ENCODE measurements at regions not wholly inside any gene's neighbourhood (a gene's known extent, or its start where the extent isn't known, plus 50 kb on each side); places are given as distances from the start of the nearest gene placed in this dataset.

DNA sequence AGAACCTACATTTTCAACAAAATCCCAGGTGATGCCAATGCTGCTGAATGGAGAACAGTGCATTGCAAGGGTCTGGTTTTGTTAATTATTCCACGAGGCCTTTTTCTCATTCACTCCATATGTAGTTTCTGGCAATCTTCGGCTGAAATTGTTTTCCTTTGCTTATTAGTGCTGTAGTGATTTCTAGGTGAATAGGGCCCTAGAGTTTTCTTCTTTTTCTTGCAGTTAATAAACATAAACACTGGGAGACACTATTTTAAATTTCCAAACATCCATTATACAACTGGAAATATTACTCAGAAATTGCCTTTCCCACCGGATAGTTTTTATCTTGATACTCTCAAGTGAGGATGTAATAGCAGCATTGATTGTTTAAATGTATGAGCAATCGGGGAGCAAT, 435.6 kb downstream of the XPNPEP1 start:
- Mint-ChIP-seq H3K27ac (no peak overlapping the region), H3K9me3 (peaks cover 3% of the 10 kb centered on the region), H3K36me3 (ENCODE audit: low read depth) (no peaks in the 10 kb centered on the region), H3K4me3 (no peak overlapping the region), H3K4me1 (no peaks in the 10 kb centered on the region), H3K27me3 (no peaks in the 10 kb centered on the region)
- ChIA-PET POLR2A (no interaction called here), CTCF (no interaction called here)
- DNase-seq: no peak

DNA sequence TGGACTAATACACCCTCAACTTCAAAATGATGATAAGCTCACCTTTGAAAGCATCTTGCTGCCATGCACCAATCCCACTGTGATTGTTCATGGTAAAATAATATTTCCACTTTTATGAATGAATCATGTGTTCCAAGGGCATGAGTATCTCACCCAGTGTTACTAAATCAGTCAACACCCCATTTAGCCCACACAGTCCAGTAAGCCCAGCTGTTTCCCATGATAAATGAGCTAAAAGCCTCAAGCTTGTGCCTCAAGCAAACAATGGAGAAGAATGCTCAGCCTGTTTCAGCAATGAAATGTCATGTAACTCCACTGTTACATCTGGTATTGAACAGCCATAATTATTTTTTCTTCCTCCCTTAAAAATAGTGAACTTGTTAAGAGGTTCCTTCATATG, 442.5 kb downstream of the XPNPEP1 start:
- H3K27ac Mint-ChIP-seq: no peak overlapping the region
- no peaks in the 10 kb centered on the region for H3K9me3 Mint-ChIP-seq
- no peaks in the 10 kb centered on the region for H3K36me3 Mint-ChIP-seq (ENCODE audit: low read depth)
- no peaks in the 10 kb centered on the region for H3K27me3 Mint-ChIP-seq
- H3K4me1 Mint-ChIP-seq: no peaks in the 10 kb centered on the region
- CTCF ChIA-PET: no interaction called here
- no peak for DNase-seq
- H3K4me3 Mint-ChIP-seq: no peak overlapping the region
- POLR2A ChIA-PET: no interaction called here

DNA sequence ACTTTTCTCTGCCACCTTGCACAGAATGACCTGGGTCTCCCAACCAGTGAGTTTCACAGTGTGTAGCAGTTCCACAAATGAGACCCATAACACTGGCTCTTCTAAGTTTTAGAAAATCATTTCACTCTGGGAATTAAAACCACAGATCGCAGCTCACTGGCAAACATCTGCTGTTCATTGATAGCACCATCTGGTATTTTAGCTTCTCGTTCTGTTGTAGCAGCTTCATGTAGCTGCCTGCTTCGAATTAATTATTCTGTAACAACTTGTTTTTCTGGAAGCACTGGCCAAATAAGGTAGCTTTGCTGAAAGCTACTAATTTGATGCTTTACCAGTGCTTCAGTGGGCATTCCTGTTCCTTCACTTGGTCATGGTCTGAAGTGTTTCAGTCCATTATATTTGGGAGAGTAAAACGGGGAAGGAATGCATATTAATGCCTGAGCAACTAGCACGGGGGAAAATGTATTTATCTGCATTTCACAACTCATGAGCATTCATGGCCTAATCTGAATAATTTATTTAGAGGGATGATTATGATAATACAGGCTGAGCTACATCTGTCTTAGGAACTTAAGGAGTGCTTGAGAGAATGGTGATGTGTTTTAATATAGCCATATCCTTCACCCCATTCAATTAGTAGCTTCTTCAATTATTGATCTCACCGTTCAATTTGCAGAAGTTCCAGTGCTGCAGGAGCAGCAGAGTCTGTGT, 447.4 kb downstream of the XPNPEP1 start:
- ChIA-PET CTCF (no interaction called here), POLR2A (no interaction called here)
- no peak overlapping the region for H3K4me3 Mint-ChIP-seq
- no peaks in the 10 kb centered on the region for H3K4me1 Mint-ChIP-seq
- no peak for DNase-seq
- H3K27ac Mint-ChIP-seq: no peak overlapping the region
- H3K27me3 Mint-ChIP-seq: no peaks in the 10 kb centered on the region
- H3K9me3 Mint-ChIP-seq: no peaks in the 10 kb centered on the region
- H3K36me3 Mint-ChIP-seq (ENCODE audit: low read depth): no peaks in the 10 kb centered on the region

DNA sequence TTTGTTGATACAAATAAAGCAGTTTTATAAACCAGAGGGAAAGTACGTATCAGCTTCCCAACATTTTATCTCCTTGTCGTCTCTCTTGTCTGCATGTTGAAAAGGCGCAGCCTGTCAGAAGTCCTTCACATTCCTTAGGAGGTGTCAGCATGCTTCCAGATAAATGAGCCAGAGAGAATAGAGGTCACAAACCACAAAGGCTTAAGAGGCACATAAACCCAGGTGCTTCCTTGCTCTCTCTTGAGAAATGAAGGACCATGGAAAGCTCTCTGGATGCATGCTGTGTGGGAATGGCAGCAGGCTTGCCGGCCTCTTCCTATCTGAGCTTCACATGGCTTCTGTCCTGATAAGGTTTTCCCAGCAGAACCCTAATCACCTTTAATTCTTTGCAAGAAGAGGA, 448.5 kb downstream of the XPNPEP1 start:
- ChIA-PET CTCF (no interaction called here), POLR2A (no interaction called here)
- Mint-ChIP-seq H3K4me3 (no peak overlapping the region), H3K27me3 (no peaks in the 10 kb centered on the region), H3K36me3 (ENCODE audit: low read depth) (no peaks in the 10 kb centered on the region), H3K27ac (no peak overlapping the region), H3K9me3 (no peaks in the 10 kb centered on the region), H3K4me1 (no peaks in the 10 kb centered on the region)
- no peak for DNase-seq

DNA sequence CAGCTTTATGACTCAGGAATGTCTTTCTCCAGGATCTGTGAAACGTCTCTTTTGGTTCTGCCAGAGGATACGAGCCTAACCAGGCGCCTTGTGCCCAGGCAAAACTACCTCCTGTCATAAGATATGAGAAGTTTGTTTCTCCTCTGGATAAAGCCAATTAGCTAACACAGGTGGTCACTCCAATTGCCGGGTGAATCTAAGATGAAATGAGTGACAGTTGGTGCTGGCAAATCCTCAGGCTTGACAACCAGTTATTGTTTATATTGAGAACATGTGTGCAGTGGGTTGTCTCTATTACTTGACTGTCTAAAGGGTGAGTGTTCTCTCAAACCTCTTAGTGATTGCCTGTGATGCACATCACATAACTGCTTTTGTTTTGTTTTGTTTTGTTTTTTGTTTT, 449.1 kb downstream of the XPNPEP1 start:
- Mint-ChIP-seq H3K36me3 (ENCODE audit: low read depth) (no peaks in the 10 kb centered on the region), H3K9me3 (no peaks in the 10 kb centered on the region), H3K27ac (no peak overlapping the region), H3K4me1 (no peaks in the 10 kb centered on the region), H3K27me3 (no peaks in the 10 kb centered on the region), H3K4me3 (no peak overlapping the region)
- POLR2A ChIA-PET: no interaction called here
- DNase-seq: no peak
- CTCF ChIA-PET: interaction anchor here (0.6 kb wide), 1 partner anchor 205 kb away, joined by 3 read pairs; no protein-coding TSS in a partner anchor

DNA sequence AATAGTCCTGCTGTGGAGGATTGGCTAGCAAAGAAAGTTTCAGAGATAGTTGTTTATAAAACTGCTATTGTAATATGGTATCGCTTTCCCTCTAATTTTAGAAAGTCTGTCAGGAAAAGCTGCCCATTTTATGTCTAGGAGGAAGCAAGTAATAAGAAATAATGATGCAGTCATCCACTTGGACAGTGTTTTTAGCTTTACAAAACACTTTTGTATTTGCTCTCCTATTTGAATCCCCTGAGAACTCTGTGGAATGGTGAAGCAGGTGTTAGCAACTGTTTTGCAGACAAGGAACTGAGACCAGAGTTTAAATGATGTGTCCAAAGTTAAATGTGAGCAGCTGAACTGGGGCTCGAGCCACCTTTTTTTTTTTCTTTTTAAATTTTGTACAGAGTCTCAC, 455.8 kb downstream of the XPNPEP1 start:
- no peak for DNase-seq
- ChIA-PET POLR2A (no interaction called here), CTCF (no interaction called here)
- H3K4me1 Mint-ChIP-seq: no peaks in the 10 kb centered on the region
- H3K27ac Mint-ChIP-seq: no peak overlapping the region
- H3K36me3 Mint-ChIP-seq (ENCODE audit: low read depth): no peaks in the 10 kb centered on the region
- no peaks in the 10 kb centered on the region for H3K27me3 Mint-ChIP-seq
- no peaks in the 10 kb centered on the region for H3K9me3 Mint-ChIP-seq
- H3K4me3 Mint-ChIP-seq: no peak overlapping the region

DNA sequence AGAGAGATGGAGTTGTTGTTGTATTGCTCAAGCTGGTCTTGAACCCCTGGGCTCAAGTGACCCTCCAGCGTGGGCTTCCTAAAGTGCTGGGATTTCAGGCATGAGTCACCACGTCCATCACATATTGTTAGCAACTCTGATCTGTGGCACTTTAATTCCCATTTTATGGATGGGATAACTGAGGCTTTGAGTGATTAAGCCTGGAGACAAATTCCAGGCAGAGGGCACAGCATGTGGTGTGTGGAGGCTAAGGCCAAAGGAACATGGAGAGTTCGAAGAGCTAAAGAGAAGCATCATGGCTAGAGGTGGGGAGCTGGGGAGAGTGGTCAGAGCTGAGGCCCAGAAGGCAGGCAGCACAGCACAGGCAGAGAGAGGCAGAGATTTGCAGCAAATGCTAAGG, 458.4 kb downstream of the XPNPEP1 start:
- peaks cover 2% of the 10 kb centered on the region for H3K27me3 Mint-ChIP-seq
- H3K9me3 Mint-ChIP-seq: peaks cover 2% of the 10 kb centered on the region
- POLR2A ChIA-PET: no interaction called here
- H3K36me3 Mint-ChIP-seq (ENCODE audit: low read depth): no peaks in the 10 kb centered on the region
- no peak overlapping the region for H3K27ac Mint-ChIP-seq
- H3K4me3 Mint-ChIP-seq: no peak overlapping the region
- no peak for DNase-seq
- CTCF ChIA-PET: no interaction called here
- no peaks in the 10 kb centered on the region for H3K4me1 Mint-ChIP-seq

DNA sequence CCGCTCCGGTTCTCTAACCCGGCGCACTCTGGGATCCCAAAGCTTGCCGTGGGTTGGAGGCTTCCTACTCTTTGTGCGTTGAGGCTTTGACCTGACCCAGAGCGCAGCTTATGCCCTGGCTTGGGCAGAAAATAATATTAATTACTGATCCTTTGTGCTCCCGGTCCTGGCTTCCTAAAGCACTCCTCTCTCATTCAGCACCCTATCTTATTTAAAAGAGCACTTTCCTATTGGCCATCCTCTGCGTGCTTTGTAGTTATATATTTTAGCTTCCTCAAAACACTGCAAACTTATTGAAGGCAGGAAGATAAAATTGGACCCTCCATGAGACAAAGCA, 466.0 kb downstream of the XPNPEP1 start:
- POLR2A ChIA-PET: no interaction called here
- Mint-ChIP-seq H3K27ac (no peak overlapping the region), H3K36me3 (ENCODE audit: low read depth) (no peaks in the 10 kb centered on the region), H3K9me3 (peaks cover 2% of the 10 kb centered on the region), H3K27me3 (peaks cover 24% of the 10 kb centered on the region), H3K4me3 (no peak overlapping the region), H3K4me1 (no peaks in the 10 kb centered on the region)
- DNase-seq: no peak
- CTCF ChIA-PET: no interaction called here

DNA sequence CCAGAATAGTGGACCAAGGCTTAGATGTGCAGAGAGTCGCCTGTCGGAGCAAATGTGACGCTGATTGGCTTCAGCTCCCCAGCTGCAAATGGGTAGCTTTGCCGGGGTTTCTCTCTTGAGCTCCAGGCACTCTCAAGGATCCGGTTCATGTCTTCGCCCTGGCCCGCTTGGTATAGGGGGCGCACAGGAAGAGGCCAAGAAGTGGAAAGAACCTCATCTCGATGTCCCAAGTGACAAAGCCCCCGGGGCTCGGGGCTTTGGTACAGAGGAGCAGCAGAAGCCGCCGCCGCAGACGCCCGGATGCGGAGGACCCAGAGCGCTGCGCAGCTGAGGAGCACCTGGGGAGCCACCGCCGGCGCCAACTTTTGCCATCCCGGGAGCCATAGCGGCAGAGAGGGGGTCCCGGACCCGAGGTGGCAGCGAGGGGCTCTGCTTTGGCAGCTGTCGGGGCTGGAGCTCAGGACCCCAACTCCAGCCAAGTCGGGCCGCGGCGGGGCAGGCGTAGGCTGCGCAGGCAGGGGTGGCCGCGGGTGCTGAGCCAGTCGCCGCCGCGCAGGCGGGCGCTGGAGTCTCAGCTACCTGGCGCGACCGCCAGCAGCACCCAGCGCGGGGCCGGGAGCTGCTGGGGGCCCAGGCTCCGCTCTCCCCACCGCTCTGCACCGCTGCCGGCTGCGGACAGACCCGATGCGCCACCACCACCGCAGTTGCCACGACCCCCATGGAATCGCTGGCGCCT, 466.6 kb downstream of the XPNPEP1 start:
- DNase-seq: no peak
- no peak overlapping the region for H3K4me3 Mint-ChIP-seq
- POLR2A ChIA-PET: no interaction called here
- CTCF ChIA-PET: no interaction called here
- H3K9me3 Mint-ChIP-seq: peaks cover 2% of the 10 kb centered on the region
- H3K27me3 Mint-ChIP-seq: peaks cover 24% of the 10 kb centered on the region
- no peaks in the 10 kb centered on the region for H3K36me3 Mint-ChIP-seq (ENCODE audit: low read depth)
- H3K4me1 Mint-ChIP-seq: no peaks in the 10 kb centered on the region
- no peak overlapping the region for H3K27ac Mint-ChIP-seq

DNA sequence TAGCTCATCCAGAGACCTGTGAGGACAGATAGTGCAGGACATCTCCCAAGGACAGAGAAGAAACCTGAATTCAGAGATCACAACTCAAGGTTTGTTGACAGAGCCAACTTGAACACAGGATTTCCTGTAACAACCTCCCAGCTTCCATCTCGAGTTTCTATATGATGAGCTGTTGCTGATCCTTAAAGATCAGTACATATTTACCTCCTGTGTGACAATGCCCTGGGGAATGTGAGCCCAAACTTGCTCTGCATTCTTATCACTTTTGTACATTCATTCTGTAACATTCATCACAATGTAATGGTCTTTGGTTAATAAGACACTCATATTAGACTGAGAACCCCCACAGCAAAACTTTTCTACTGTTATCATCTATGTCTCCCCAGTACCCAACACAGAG, 468.6 kb downstream of the XPNPEP1 start:
- Mint-ChIP-seq H3K4me3 (no peak overlapping the region), H3K4me1 (no peaks in the 10 kb centered on the region), H3K27me3 (peaks cover 22% of the 10 kb centered on the region), H3K36me3 (ENCODE audit: low read depth) (no peaks in the 10 kb centered on the region), H3K27ac (no peak overlapping the region), H3K9me3 (no peaks in the 10 kb centered on the region)
- DNase-seq: no peak
- ChIA-PET POLR2A (no interaction called here), CTCF (no interaction called here)

DNA sequence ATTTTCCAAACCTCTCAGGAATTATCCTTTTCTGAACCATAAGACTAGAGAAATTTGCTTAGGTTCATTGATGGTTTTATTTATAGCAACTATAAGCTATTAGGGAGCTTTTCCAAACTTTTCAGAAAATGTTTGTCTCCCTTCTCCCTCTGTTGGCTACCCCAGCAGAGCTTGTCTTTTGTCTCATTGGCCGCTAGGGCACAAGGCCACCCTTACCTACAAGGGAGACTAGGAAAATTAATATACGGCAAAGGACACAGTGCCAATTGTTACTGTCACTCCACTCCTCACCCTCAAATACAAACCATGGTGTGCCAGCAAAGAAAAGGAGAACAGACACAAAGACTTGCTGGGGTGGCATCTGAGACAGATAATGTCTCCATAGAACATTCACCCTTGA, 471.4 kb downstream of the XPNPEP1 start:
- no peak overlapping the region for H3K27ac Mint-ChIP-seq
- H3K9me3 Mint-ChIP-seq: no peaks in the 10 kb centered on the region
- peaks cover 11% of the 10 kb centered on the region for H3K27me3 Mint-ChIP-seq
- H3K4me3 Mint-ChIP-seq: no peak overlapping the region
- POLR2A ChIA-PET: no interaction called here
- no peak for DNase-seq
- CTCF ChIA-PET: no interaction called here
- no peaks in the 10 kb centered on the region for H3K4me1 Mint-ChIP-seq
- H3K36me3 Mint-ChIP-seq (ENCODE audit: low read depth): no peaks in the 10 kb centered on the region

DNA sequence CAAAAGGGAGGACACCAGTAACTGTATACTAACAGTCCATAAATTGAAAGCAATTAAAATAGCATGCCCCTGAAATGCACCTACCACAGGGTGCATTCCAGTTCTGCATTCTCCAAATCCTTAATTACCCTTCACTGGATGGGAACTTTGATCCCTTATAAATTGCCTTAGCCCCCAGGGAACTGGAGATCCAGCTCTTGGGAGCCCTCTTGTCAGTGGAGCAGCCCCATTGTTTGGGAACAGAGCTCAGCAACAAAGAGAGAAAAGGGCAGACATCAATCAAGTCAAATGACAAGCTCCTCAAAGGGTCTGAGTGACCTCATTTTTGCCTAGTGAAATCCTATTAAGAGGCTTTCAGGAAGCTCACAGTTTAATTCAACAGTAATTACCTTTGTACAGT, 472.6 kb downstream of the XPNPEP1 start:
- DNase-seq: no peak
- H3K4me3 Mint-ChIP-seq: no peak overlapping the region
- no peaks in the 10 kb centered on the region for H3K36me3 Mint-ChIP-seq (ENCODE audit: low read depth)
- H3K9me3 Mint-ChIP-seq: no peaks in the 10 kb centered on the region
- H3K27me3 Mint-ChIP-seq: peaks cover 2% of the 10 kb centered on the region
- ChIA-PET POLR2A (no interaction called here), CTCF (no interaction called here)
- H3K27ac Mint-ChIP-seq: no peak overlapping the region
- no peaks in the 10 kb centered on the region for H3K4me1 Mint-ChIP-seq

DNA sequence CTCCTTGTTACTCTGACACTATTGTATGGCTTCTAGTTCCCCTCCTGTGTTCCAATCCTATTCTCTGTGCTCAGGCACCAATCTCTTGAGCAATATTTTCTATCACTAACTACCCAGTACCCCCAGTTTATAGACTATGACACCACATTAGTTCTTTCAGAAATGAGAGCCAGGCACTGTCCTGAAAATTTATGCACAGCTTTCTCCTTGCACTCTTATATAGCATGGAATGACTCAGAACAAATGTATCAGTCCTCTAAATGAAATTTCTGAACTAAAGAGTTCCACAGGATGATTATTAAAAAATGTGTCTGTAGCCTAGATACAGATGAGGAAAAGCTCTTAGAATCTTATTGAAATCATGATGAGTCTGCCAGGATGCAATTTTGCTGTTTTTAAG, 489.9 kb downstream of the XPNPEP1 start:
- DNase-seq: no peak
- CTCF ChIA-PET: interaction anchor here (0.9 kb wide), 1 partner anchor 8 kb away, joined by 3 read pairs; no protein-coding TSS in a partner anchor
- H3K4me1 Mint-ChIP-seq: no peaks in the 10 kb centered on the region
- no peaks in the 10 kb centered on the region for H3K36me3 Mint-ChIP-seq (ENCODE audit: low read depth)
- no peak overlapping the region for H3K27ac Mint-ChIP-seq
- POLR2A ChIA-PET: no interaction called here
- H3K27me3 Mint-ChIP-seq: no peaks in the 10 kb centered on the region
- H3K9me3 Mint-ChIP-seq: no peaks in the 10 kb centered on the region
- no peak overlapping the region for H3K4me3 Mint-ChIP-seq

DNA sequence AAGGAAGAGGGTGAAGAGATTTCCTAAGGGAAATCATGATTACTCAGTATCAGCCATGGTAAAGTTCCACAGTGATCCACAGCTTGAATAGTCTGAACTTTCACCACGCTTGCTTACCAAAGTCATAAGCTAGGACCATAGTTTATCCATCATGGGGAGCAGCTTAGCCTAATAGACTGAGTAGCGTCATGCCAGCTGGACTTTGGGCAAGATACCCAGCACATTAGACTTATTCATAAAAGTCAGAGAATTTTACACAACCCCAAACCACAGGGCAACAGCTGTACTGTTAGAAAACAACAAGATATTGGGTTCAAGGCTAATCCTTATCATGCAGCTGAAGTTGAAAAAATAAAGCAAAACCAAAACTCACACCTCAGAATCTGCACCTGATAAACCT, 491.0 kb downstream of the XPNPEP1 start:
- DNase-seq: no peak
- Mint-ChIP-seq H3K4me3 (no peak overlapping the region), H3K27me3 (no peaks in the 10 kb centered on the region), H3K9me3 (no peaks in the 10 kb centered on the region), H3K27ac (no peak overlapping the region), H3K4me1 (no peaks in the 10 kb centered on the region), H3K36me3 (ENCODE audit: low read depth) (no peaks in the 10 kb centered on the region)
- ChIA-PET CTCF (no interaction called here), POLR2A (no interaction called here)

All from activated CD4-positive, alpha-beta T cell treated with anti-CD3 and anti-CD28 coated beads, Interleukin-2, amount 10 ng/mL, durations not matched to agents 7 days and 5 days (primary cell).